ENCODE measurements at regions not wholly inside any gene's neighbourhood (a gene's known extent, or its start where the extent isn't known, plus 50 kb on each side); places are given as distances from the start of the nearest gene placed in this dataset.

GRCh38 chr9:687034-687785 is 154.3 kb upstream of the DMRT1 start:
- dilution Hi-C loops (cut with MboI; ENCODE audit: extremely low pct_ligation_motif_present, low sequenced_read_pairs) (no loop called here), intact Hi-C loops (cut with micrococcal nuclease) (no loop called here)
- Histone ChIP-seq H3K27me3 (ENCODE audit: control insufficient read depth in 2 of 2, insufficient read depth in 2 of 2, low read length in 2 of 2) (no peaks in the 10 kb centered on the region), H3K27ac (ENCODE audit: insufficient read depth, low read depth, low read length) (peak overlapping the region; percentile 99), H2AFZ (ENCODE audit: low read depth, low read length) (no peak overlapping the region), H3K4me1 (ENCODE audit: control insufficient read depth, extremely low read depth, insufficient read depth, low read length) (peaks cover 59% of the 10 kb centered on the region), H3K4me2 (ENCODE audit: insufficient read depth, low read length) (peak overlapping the region; percentile 92), H3K4me3 (replicated peaks in 1 of 3; ENCODE audit: insufficient read depth in 1 of 3, low read depth in 1 of 3, low read length in 3 of 3) (peak overlapping the region in 1 of 3 experiments; percentile 17), H3K79me2 (ENCODE audit: control insufficient read depth, insufficient read depth, low read length) (peaks cover 18% of the 10 kb centered on the region), H3K9ac (replicated peaks; ENCODE audit: extremely low read depth, insufficient read depth, low read length) (peak overlapping the region; percentile 5), H3K9me1 (replicated peaks; ENCODE audit: control insufficient read depth, extremely low read depth, insufficient read depth, low read length) (no peaks in the 10 kb centered on the region), H3K9me3 (replicated peaks; ENCODE audit: control insufficient read depth, insufficient read depth, low read length) (no peaks in the 10 kb centered on the region), H3K36me3 (ENCODE audit: control insufficient read depth in 2 of 2, extremely low read depth in 1 of 2, insufficient read depth in 2 of 2, low read length in 2 of 2) (no peaks in the 10 kb centered on the region), H4K20me1 (replicated peaks; ENCODE audit: control insufficient read depth, extremely low read depth, insufficient read depth, low read length) (no peaks in the 10 kb centered on the region)
- POLR2A ChIA-PET = no interaction called here
- CTCF ChIA-PET = interaction anchor here (1.0 to 8.6 kb wide), 4 partner anchors 8 to 78 kb away, joined by 3 to 91 read pairs (median 3); no protein-coding TSS in a partner anchor
- BruUV-seq (replicated peaks) = TSS peak; percentile 8
- TF ChIP-seq, protein P1, sequence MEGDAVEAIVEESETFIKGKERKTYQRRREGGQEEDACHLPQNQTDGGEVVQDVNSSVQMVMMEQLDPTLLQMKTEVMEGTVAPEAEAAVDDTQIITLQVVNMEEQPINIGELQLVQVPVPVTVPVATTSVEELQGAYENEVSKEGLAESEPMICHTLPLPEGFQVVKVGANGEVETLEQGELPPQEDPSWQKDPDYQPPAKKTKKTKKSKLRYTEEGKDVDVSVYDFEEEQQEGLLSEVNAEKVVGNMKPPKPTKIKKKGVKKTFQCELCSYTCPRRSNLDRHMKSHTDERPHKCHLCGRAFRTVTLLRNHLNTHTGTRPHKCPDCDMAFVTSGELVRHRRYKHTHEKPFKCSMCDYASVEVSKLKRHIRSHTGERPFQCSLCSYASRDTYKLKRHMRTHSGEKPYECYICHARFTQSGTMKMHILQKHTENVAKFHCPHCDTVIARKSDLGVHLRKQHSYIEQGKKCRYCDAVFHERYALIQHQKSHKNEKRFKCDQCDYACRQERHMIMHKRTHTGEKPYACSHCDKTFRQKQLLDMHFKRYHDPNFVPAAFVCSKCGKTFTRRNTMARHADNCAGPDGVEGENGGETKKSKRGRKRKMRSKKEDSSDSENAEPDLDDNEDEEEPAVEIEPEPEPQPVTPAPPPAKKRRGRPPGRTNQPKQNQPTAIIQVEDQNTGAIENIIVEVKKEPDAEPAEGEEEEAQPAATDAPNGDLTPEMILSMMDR (IDR thresholded peaks at IDR 0.05; ENCODE audit: extremely low read depth in 1 of 2, insufficient read depth in 1 of 2, low read depth in 1 of 2, low read length in 2 of 2) = no peak
- TF ChIP-seq FOS (IDR thresholded peaks at IDR 0.05; ENCODE audit: borderline replicate concordance, insufficient read depth, low read length) (no peak), EZH2 (IDR thresholded peaks at IDR 0.05; ENCODE audit: borderline replicate concordance, low read depth, low read length, severe bottlenecking) (no peak), POLR2A (IDR thresholded peaks at IDR 0.05; ENCODE audit: low read depth, low read length) (peak; percentile 13)
- no peak for FAIRE-seq
- no peak for DNase-seq (ENCODE audit: low read depth, low spot score)

- Histone ChIP-seq H3K9me1 (replicated peaks; ENCODE audit: control insufficient read depth, extremely low read depth, insufficient read depth, low read length) (no peaks in the 10 kb centered on the region), H3K27ac (ENCODE audit: insufficient read depth, low read depth, low read length) (no peak overlapping the region), H3K4me3 (replicated peaks in 1 of 3; ENCODE audit: insufficient read depth in 1 of 3, low read depth in 1 of 3, low read length in 3 of 3) (peak overlapping the region in 1 of 3 experiments; percentile 17), H3K9me3 (replicated peaks; ENCODE audit: control insufficient read depth, insufficient read depth, low read length) (no peaks in the 10 kb centered on the region), H2AFZ (ENCODE audit: low read depth, low read length) (no peak overlapping the region), H3K79me2 (ENCODE audit: control insufficient read depth, insufficient read depth, low read length) (peaks cover 18% of the 10 kb centered on the region), H4K20me1 (replicated peaks; ENCODE audit: control insufficient read depth, extremely low read depth, insufficient read depth, low read length) (no peaks in the 10 kb centered on the region), H3K36me3 (ENCODE audit: control insufficient read depth in 2 of 2, extremely low read depth in 1 of 2, insufficient read depth in 2 of 2, low read length in 2 of 2) (no peaks in the 10 kb centered on the region), H3K4me2 (ENCODE audit: insufficient read depth, low read length) (peak overlapping the region; percentile 92), H3K4me1 (ENCODE audit: control insufficient read depth, extremely low read depth, insufficient read depth, low read length) (peaks cover 60% of the 10 kb centered on the region), H3K9ac (replicated peaks; ENCODE audit: extremely low read depth, insufficient read depth, low read length) (no peak overlapping the region), H3K27me3 (ENCODE audit: control insufficient read depth in 2 of 2, insufficient read depth in 2 of 2, low read length in 2 of 2) (no peaks in the 10 kb centered on the region)
- POLR2A ChIA-PET = no interaction called here
- DNase-seq (ENCODE audit: low read depth, low spot score) (no peak), FAIRE-seq (no peak)
- CTCF ChIA-PET = interaction anchor here (1.0 kb wide), 1 partner anchor 74 kb away, joined by 3 read pairs; no protein-coding TSS in a partner anchor
- TF ChIP-seq, protein P1 (IDR thresholded peaks at IDR 0.05; ENCODE audit: extremely low read depth in 1 of 2, insufficient read depth in 1 of 2, low read depth in 1 of 2, low read length in 2 of 2) = no peak
- TF ChIP-seq POLR2A (IDR thresholded peaks at IDR 0.05; ENCODE audit: low read depth, low read length) (no peak), JUN (IDR thresholded peaks at IDR 0.05; ENCODE audit: borderline replicate concordance, insufficient read depth, insufficient read length, low read depth) (no peak), GATA2 (IDR thresholded peaks at IDR 0.05; ENCODE audit: insufficient read depth, insufficient read length, low read depth, low read length) (no peak), EZH2 (IDR thresholded peaks at IDR 0.05; ENCODE audit: borderline replicate concordance, low read depth, low read length, severe bottlenecking) (no peak), FOS (IDR thresholded peaks at IDR 0.05; ENCODE audit: borderline replicate concordance, insufficient read depth, low read length) (no peak), MAX (IDR thresholded peaks at IDR 0.05; ENCODE audit: insufficient read depth, insufficient read length) (no peak)
- intact Hi-C loops (cut with micrococcal nuclease) (no loop called here), dilution Hi-C loops (cut with MboI; ENCODE audit: extremely low pct_ligation_motif_present, low sequenced_read_pairs) (no loop called here)
- no TSS peak for BruUV-seq (replicated peaks)
These were observed 153.5 kb upstream of the DMRT1 start for GRCh38 chr9:687994-688393.

Measured in endothelial cell of umbilical vein (primary cell).